HepG2 (cell line): ENCODE measurements at regions not wholly inside any gene's neighbourhood (a gene's known extent, or its start where the extent isn't known, plus 50 kb on each side); places are given as distances from the start of the nearest gene placed in this dataset.

Experiments used
- FOXA1 ChIP-seq, 2 experiments: fragments of 450-650 bp in 1 of 2; sonication (generic) in 1 of 2; formaldehyde crosslinking in 1 of 2; IDR thresholded peaks; 2 replicates each; pipeline versions ENCODE4 v1.4.0 to v1.6.1; 2016 to 2020; ENCODE audit warnings: missing genetic modification reagents in 1 of 2
- HDAC2 ChIP-seq: sonication (generic); formaldehyde crosslinking; IDR thresholded peaks from 2 replicates; pipeline ENCODE4 v1.4.0; 2020; ENCODE audit warnings: missing genetic modification reagents
- MTF1 ChIP-seq: sonication (generic); formaldehyde crosslinking; IDR thresholded peaks from 2 replicates; pipeline ENCODE4 v1.5.0; 2020; ENCODE audit warnings: missing genetic modification reagents
- NKX3-1 ChIP-seq: sonication (generic); formaldehyde crosslinking; IDR thresholded peaks from 2 replicates; pipeline ENCODE4 v1.5.0; 2020; ENCODE audit warnings: missing genetic modification reagents
- NRL ChIP-seq: sonication (generic); formaldehyde crosslinking; IDR thresholded peaks from 2 replicates; pipeline ENCODE4 v1.5.0; 2020; ENCODE audit warnings: missing genetic modification reagents, mild to moderate bottlenecking, moderate library complexity, borderline replicate concordance
- YEATS4 ChIP-seq: sonication (generic); formaldehyde crosslinking; IDR thresholded peaks from 2 replicates; pipeline ENCODE4 v1.4.0; 2020; ENCODE audit warnings: missing genetic modification reagents, borderline replicate concordance
- ZNF160 ChIP-seq: sonication (generic); formaldehyde crosslinking; IDR thresholded peaks from 2 replicates; pipeline ENCODE4 v1.8.0; 2022; ENCODE audit warnings: mild to moderate bottlenecking, inconsistent platforms, missing genetic modification reagents
- ZNF274 ChIP-seq: sonication (generic); formaldehyde crosslinking; IDR thresholded peaks from 2 replicates; pipeline ENCODE4 v1.5.1; 2020; ENCODE audit warnings: mild to moderate bottlenecking, missing genetic modification reagents
- ZNF558 ChIP-seq: sonication (generic); formaldehyde crosslinking; IDR thresholded peaks from 2 replicates; pipeline ENCODE4 v1.9.0; 2022; ENCODE audit warnings: mild to moderate bottlenecking, missing genetic modification reagents, borderline replicate concordance
- ZNF616 ChIP-seq: sonication (generic); formaldehyde crosslinking; IDR thresholded peaks from 2 replicates; pipeline ENCODE4 v1.5.0; 2020; ENCODE audit warnings: low read depth, mild to moderate bottlenecking, missing genetic modification reagents
- ZNF781 ChIP-seq: sonication (generic); formaldehyde crosslinking; IDR thresholded peaks from 2 replicates; pipeline ENCODE4 v1.5.1; 2020; ENCODE audit warnings: borderline replicate concordance, mild to moderate bottlenecking, missing genetic modification reagents; ENCODE audit errors: not compliant biosample characterization
- TF ChIP-seq, protein P1 (sequence below): sonication (generic); formaldehyde crosslinking; IDR thresholded peaks from 2 replicates; pipeline ENCODE4 v1.4.0; 2020; ENCODE audit warnings: mild to moderate bottlenecking, missing genetic modification reagents
- TF ChIP-seq, protein P2 (sequence below): sonication (generic); formaldehyde crosslinking; IDR thresholded peaks from 2 replicates; pipeline ENCODE4 v1.5.1; 2020; ENCODE audit warnings: mild to moderate bottlenecking, missing genetic modification reagents
- TF ChIP-seq, protein P3 (sequence below): sonication (generic); IDR thresholded peaks from 2 replicates; pipeline ENCODE4 v1.6.1; 2016; ENCODE audit warnings: low read depth, borderline replicate concordance
- TF ChIP-seq, protein P4 (sequence below): sonication (generic); formaldehyde crosslinking; IDR thresholded peaks from 2 replicates; pipeline ENCODE4 v1.8.1; 2023; ENCODE audit warnings: mild to moderate bottlenecking, missing genetic modification reagents
- TF ChIP-seq, protein P5 (sequence below): sonication (generic); formaldehyde crosslinking; IDR thresholded peaks from 2 replicates; pipeline ENCODE4 v1.4.0; 2020; ENCODE audit warnings: mild to moderate bottlenecking, missing genetic modification reagents
- TF ChIP-seq, protein P6 (sequence below): sonication (generic); formaldehyde crosslinking; IDR thresholded peaks from 2 replicates; pipeline ENCODE4 v1.5.0; 2020; ENCODE audit warnings: missing genetic modification reagents, mild to moderate bottlenecking, borderline replicate concordance

DNA sequence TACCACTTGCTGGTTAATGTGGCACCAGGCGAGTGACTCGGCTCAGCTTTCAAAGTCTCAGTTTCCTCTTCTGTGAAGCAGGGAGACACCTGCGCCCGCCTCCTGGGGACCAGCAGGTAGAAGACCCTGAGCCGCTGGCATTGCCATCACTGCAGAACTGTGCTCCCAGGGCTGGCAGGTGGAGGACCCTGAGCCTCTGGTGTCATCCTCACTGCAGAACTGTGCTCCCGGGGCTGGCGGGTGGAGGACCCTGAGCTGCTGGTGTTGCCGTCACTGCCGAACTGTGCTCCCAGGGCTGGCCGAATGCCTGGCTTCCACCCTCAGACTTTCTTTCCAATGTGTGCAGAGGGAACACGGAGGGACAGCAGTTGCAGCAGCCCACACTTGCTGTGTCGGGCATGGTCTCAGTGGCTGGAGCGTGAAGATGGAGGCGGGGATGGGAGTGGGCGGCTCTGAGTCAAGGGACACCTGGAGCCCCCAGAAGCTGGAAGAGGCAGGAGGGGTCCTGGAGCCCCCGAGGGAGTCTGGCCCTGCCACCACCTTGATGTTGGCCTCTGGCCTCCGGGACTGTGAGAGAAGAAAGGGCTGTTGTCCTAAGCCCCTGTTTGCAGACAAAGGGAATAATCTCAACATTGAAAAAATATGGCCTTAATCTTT, 75.8 kb upstream of the METTL9 start (continued):
- TF ChIP-seq, protein P1, sequence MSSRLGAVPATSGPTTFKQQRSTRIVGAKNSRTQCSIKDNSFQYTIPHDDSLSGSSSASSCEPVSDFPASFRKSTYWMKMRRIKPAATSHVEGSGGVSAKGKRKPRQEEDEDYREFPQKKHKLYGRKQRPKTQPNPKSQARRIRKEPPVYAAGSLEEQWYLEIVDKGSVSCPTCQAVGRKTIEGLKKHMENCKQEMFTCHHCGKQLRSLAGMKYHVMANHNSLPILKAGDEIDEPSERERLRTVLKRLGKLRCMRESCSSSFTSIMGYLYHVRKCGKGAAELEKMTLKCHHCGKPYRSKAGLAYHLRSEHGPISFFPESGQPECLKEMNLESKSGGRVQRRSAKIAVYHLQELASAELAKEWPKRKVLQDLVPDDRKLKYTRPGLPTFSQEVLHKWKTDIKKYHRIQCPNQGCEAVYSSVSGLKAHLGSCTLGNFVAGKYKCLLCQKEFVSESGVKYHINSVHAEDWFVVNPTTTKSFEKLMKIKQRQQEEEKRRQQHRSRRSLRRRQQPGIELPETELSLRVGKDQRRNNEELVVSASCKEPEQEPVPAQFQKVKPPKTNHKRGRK (CRISPR knock-in tag) = 0 out of 2 replicates have a peak, but pooled peaks have one; percentile 52
- TF ChIP-seq ZNF160 (CRISPR knock-in tag) (peak; percentile 20; the same call in 1 of the 2 replicates), NRL (CRISPR knock-in tag) (peak; percentile 87), MTF1 (no peak), ZNF781 (no peak), ZNF274 (0 out of 2 replicates have a peak, but pooled peaks have one; percentile 35), FOXA1 (IDR thresholded peaks at IDR 0.05) (0 out of 2 replicates have a peak, but pooled peaks have one; percentile 2), FOXA1 (CRISPR knock-in tag; IDR thresholded peaks at IDR 0.05) (peak; percentile 19; the same call in 1 of the 2 replicates), ZNF616 (CRISPR knock-in tag) (peak; percentile 76; the same call in 1 of the 2 replicates), YEATS4 (CRISPR knock-in tag) (no peak), ZNF558 (no peak), HDAC2 (CRISPR knock-in tag) (0 out of 2 replicates have a peak, but pooled peaks have one; percentile 11), NKX3-1 (CRISPR knock-in tag) (no peak)
- TF ChIP-seq, protein P2, sequence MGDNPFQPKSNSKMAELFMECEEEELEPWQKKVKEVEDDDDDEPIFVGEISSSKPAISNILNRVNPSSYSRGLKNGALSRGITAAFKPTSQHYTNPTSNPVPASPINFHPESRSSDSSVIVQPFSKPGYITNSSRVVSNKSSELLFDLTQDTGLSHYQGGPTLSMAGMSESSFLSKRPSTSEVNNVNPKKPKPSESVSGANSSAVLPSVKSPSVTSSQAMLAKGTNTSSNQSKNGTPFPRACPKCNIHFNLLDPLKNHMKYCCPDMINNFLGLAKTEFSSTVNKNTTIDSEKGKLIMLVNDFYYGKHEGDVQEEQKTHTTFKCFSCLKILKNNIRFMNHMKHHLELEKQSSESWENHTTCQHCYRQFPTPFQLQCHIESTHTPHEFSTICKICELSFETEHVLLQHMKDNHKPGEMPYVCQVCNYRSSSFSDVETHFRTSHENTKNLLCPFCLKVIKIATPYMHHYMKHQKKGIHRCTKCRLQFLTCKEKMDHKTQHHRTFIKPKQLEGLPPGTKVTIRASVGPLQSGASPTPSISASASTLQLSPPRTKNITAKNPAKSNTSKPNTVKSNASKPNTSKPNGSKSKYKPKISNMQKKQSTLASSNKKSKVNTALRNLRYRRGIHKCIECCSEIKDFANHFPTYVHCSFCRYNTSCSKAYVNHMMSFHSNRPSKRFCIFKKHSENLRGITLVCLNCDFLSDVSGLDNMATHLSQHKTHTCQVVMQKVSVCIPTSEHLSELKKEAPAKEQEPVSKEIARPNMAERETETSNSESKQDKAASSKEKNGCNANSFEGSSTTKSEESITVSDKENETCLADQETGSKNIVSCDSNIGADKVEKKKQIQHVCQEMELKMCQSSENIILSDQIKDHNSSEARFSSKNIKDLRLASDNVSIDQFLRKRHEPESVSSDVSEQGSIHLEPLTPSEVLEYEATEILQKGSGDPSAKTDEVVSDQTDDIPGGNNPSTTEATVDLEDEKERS (CRISPR knock-in tag) = peak; percentile 86; the same call in 1 of the 2 replicates
- TF ChIP-seq, protein P3, sequence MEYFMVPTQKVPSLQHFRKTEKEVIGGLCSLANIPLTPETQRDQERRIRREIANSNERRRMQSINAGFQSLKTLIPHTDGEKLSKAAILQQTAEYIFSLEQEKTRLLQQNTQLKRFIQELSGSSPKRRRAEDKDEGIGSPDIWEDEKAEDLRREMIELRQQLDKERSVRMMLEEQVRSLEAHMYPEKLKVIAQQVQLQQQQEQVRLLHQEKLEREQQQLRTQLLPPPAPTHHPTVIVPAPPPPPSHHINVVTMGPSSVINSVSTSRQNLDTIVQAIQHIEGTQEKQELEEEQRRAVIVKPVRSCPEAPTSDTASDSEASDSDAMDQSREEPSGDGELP = no peak; the same call in 1 of the 2 replicates
- TF ChIP-seq, protein P4, sequence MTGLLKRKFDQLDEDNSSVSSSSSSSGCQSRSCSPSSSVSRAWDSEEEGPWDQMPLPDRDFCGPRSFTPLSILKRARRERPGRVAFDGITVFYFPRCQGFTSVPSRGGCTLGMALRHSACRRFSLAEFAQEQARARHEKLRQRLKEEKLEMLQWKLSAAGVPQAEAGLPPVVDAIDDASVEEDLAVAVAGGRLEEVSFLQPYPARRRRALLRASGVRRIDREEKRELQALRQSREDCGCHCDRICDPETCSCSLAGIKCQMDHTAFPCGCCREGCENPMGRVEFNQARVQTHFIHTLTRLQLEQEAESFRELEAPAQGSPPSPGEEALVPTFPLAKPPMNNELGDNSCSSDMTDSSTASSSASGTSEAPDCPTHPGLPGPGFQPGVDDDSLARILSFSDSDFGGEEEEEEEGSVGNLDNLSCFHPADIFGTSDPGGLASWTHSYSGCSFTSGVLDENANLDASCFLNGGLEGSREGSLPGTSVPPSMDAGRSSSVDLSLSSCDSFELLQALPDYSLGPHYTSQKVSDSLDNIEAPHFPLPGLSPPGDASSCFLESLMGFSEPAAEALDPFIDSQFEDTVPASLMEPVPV = peak; percentile 64; the same call in 1 of the 2 replicates
- TF ChIP-seq, protein P5, sequence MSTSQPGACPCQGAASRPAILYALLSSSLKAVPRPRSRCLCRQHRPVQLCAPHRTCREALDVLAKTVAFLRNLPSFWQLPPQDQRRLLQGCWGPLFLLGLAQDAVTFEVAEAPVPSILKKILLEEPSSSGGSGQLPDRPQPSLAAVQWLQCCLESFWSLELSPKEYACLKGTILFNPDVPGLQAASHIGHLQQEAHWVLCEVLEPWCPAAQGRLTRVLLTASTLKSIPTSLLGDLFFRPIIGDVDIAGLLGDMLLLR (CRISPR knock-in tag) = peak; percentile 33; the same call in 1 of the 2 replicates
- TF ChIP-seq, protein P6, sequence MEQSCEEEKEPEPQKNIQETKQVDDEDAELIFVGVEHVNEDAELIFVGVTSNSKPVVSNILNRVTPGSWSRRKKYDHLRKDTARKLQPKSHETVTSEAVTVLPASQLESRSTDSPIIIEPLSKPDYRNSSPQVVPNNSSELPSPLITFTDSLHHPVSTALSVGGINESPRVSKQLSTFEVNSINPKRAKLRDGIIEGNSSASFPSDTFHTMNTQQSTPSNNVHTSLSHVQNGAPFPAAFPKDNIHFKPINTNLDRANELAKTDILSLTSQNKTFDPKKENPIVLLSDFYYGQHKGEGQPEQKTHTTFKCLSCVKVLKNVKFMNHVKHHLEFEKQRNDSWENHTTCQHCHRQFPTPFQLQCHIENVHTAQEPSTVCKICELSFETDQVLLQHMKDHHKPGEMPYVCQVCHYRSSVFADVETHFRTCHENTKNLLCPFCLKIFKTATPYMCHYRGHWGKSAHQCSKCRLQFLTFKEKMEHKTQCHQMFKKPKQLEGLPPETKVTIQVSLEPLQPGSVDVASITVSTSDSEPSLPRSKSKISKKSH (CRISPR knock-in tag) = peak; percentile 89; the same call in 1 of the 2 replicates
